Fibroblast of lung (primary cell): ENCODE measurements at regions not wholly inside any gene's neighbourhood (a gene's known extent, or its start where the extent isn't known, plus 50 kb on each side); places are given as distances from the start of the nearest gene placed in this dataset.

ENCODE experiments used
- EZH2 ChIP-seq: IDR thresholded peaks from 2 replicates; pipeline ENCODE4 v1.5.1; 2012; ENCODE audit warnings: low read length, control low read depth, mild to moderate bottlenecking; ENCODE audit errors: missing control alignments
- TF ChIP-seq, protein P1 (sequence below), 2 donors: IDR thresholded peaks in 1 of 2; conservative IDR thresholded peaks in 1 of 2; 1 replicate in 1 of 2; 2 replicates in 1 of 2; pipeline ENCODE4 v1.5.1; 2011 to 2012; ENCODE audit warnings: low read length in 2 of 2, control low read depth in 1 of 2, inconsistent platforms in 1 of 2, low read depth in 1 of 2, mild to moderate bottlenecking in 1 of 2

DNA sequence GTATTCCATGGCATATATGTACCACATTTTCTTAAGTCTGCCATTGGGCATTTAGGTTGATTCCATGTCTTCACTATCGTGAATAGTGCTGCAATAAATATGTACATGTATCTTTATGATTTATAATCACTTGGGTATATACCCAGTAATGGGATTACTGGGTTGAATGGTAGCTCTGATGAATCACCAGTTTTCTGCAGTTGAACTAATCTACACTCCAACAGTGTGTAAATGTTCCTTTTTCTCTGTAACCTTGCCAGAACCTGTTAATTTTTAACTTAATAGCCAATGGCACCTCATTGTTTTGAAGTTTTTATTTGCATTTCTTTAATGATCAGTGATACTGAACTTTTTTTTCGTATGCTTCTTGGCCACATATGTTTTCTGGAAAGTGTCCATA lies 152.5 kb downstream of the CCNG2 start:
- TF ChIP-seq, protein P1, sequence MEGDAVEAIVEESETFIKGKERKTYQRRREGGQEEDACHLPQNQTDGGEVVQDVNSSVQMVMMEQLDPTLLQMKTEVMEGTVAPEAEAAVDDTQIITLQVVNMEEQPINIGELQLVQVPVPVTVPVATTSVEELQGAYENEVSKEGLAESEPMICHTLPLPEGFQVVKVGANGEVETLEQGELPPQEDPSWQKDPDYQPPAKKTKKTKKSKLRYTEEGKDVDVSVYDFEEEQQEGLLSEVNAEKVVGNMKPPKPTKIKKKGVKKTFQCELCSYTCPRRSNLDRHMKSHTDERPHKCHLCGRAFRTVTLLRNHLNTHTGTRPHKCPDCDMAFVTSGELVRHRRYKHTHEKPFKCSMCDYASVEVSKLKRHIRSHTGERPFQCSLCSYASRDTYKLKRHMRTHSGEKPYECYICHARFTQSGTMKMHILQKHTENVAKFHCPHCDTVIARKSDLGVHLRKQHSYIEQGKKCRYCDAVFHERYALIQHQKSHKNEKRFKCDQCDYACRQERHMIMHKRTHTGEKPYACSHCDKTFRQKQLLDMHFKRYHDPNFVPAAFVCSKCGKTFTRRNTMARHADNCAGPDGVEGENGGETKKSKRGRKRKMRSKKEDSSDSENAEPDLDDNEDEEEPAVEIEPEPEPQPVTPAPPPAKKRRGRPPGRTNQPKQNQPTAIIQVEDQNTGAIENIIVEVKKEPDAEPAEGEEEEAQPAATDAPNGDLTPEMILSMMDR (conservative IDR thresholded peaks at IDR 0.05 in 1 of 2, IDR thresholded peaks at IDR 0.05 in 1 of 2; ENCODE audit: low read depth in 1 of 2, low read length in 2 of 2), result no peak
- TF ChIP-seq EZH2, result no peak
